GM19043 (cell line): ENCODE measurements at regions not wholly inside any gene's neighbourhood (a gene's known extent, or its start where the extent isn't known, plus 50 kb on each side); places are given as distances from the start of the nearest gene placed in this dataset.

Source experiments
- ATAC-seq: cut with Tn5 transposase; IDR thresholded peaks from one replicate; pipeline ENCODE4 v1.9.1; 2021; ENCODE audit warnings: low read depth; ENCODE audit not compliant: unreplicated experiment

GRCh38 chr3:72142028-72142427 is 357.1 kb upstream of the PROK2 start:
- ATAC-seq = no peak

- no peak for ATAC-seq
These were observed 356.3 kb upstream of the PROK2 start for GRCh38 chr3:72141264-72141663.

GRCh38 chr3:72139316-72139715 is 354.4 kb upstream of the PROK2 start:
- no peak for ATAC-seq

GRCh38 chr3:72137865-72138861 is 353.2 kb upstream of the PROK2 start:
- ATAC-seq = no peak

GRCh38 chr3:72135636-72136035 is 350.7 kb upstream of the PROK2 start:
- ATAC-seq = no peak

- peak; percentile 55 for ATAC-seq
These were observed 350.1 kb upstream of the PROK2 start for GRCh38 chr3:72134989-72135451.

GRCh38 chr3:72133329-72134011 is 348.5 kb upstream of the PROK2 start:
- ATAC-seq = no peak

GRCh38 chr3:72131899-72132298 is 347.0 kb upstream of the PROK2 start:
- ATAC-seq = no peak

- ATAC-seq = no peak
These were observed 345.6 kb upstream of the PROK2 start for GRCh38 chr3:72130565-72130964.

- ATAC-seq = no peak
These were observed 344.6 kb upstream of the PROK2 start for GRCh38 chr3:72129501-72130094.

- ATAC-seq = no peak
These were observed 344.0 kb upstream of the PROK2 start for GRCh38 chr3:72128921-72129320.

GRCh38 chr3:72127844-72128243 is 342.9 kb upstream of the PROK2 start:
- ATAC-seq = no peak

GRCh38 chr3:72127224-72127612 is 342.3 kb upstream of the PROK2 start:
- no peak for ATAC-seq

- no peak for ATAC-seq
These were observed 341.7 kb upstream of the PROK2 start for GRCh38 chr3:72126441-72127223.

GRCh38 chr3:72123908-72124441 is 339.0 kb upstream of the PROK2 start:
- no peak for ATAC-seq

- peak; percentile 75 for ATAC-seq
These were observed 336.1 kb upstream of the PROK2 start for GRCh38 chr3:72120806-72121778.

- ATAC-seq = no peak
These were observed 335.1 kb upstream of the PROK2 start for GRCh38 chr3:72120039-72120438.

GRCh38 chr3:72118628-72119027 is 333.7 kb upstream of the PROK2 start:
- ATAC-seq = no peak

GRCh38 chr3:72116226-72116625 is 331.3 kb upstream of the PROK2 start:
- ATAC-seq = no peak
